PC-3 (cell line): ENCODE measurements at regions not wholly inside any gene's neighbourhood (a gene's known extent, or its start where the extent isn't known, plus 50 kb on each side); places are given as distances from the start of the nearest gene placed in this dataset.

Experiments
- EZH2 ChIP-seq: fragments of 300-600 bp; sonication (generic); IDR thresholded peaks from one replicate; pipeline ENCODE4 v1.6.1; 2017; ENCODE audit warnings: antibody characterized with exemption, mild to moderate bottlenecking, low read length; ENCODE audit not compliant: unreplicated experiment
- TF ChIP-seq, protein P1 (sequence below): fragments of 300-600 bp; sonication (generic); conservative IDR thresholded peaks from 2 replicates; pipeline ENCODE4 v1.5.1; 2017; ENCODE audit warnings: antibody characterized with exemption, low read depth, mild to moderate bottlenecking, low read length

DNA sequence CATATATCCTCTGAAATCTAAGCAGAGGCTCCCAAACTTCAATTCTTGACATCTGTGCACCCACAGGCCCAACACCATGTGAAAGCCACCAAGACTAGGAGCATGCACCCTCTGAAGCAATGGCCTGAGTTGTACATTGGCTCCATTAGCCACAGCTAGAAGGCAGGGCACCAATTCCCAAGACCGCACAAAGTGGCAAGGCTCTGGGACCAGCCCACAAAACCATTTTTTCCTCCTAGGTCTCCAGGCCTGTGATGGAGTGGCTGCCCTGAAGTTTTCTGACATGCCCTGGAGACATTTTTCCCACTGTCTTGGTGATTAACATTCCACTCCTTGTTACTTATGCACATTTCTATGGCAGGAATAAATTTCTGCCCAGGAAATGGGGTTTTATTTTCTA, 232.2 kb upstream of the GRID2 start:
- TF ChIP-seq, protein P1, sequence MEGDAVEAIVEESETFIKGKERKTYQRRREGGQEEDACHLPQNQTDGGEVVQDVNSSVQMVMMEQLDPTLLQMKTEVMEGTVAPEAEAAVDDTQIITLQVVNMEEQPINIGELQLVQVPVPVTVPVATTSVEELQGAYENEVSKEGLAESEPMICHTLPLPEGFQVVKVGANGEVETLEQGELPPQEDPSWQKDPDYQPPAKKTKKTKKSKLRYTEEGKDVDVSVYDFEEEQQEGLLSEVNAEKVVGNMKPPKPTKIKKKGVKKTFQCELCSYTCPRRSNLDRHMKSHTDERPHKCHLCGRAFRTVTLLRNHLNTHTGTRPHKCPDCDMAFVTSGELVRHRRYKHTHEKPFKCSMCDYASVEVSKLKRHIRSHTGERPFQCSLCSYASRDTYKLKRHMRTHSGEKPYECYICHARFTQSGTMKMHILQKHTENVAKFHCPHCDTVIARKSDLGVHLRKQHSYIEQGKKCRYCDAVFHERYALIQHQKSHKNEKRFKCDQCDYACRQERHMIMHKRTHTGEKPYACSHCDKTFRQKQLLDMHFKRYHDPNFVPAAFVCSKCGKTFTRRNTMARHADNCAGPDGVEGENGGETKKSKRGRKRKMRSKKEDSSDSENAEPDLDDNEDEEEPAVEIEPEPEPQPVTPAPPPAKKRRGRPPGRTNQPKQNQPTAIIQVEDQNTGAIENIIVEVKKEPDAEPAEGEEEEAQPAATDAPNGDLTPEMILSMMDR = no peak
- TF ChIP-seq EZH2 = no peak
